OCI-LY7 (cell line): ENCODE measurements at regions not wholly inside any gene's neighbourhood (a gene's known extent, or its start where the extent isn't known, plus 50 kb on each side); places are given as distances from the start of the nearest gene placed in this dataset.

ENCODE experiments used
- CTCF ChIP-seq: fragments of 200-600 bp; sonication (generic); conservative IDR thresholded peaks from 2 replicates; pipeline ENCODE4 v1.5.1; 2014; ENCODE audit warnings: mild to moderate bottlenecking, antibody characterized with exemption, low read length, moderate library complexity, mixed read lengths
- EZH2phosphoT487 ChIP-seq: fragments of 200-600 bp; sonication (generic); IDR thresholded peaks from 2 replicates; pipeline ENCODE4 v1.6.1; 2018; ENCODE audit warnings: low read depth, borderline replicate concordance, mild to moderate bottlenecking, mixed run types, antibody characterized with exemption, low read length, moderate library complexity, mixed read lengths

GRCh38 chr1:73499671-73500070 lies 698.3 kb downstream of the LRRIQ3 start:
- TF ChIP-seq CTCF (no peak), EZH2phosphoT487 (no peak)
